OCI-LY1 (cell line): ENCODE measurements at regions not wholly inside any gene's neighbourhood (a gene's known extent, or its start where the extent isn't known, plus 50 kb on each side); places are given as distances from the start of the nearest gene placed in this dataset.

ENCODE experiments used
- EZH2 ChIP-seq: fragments of 200-600 bp; sonication (generic), shearing (Covaris generic); IDR thresholded peaks from 2 replicates; pipeline ENCODE4 v1.8.0; 2017; ENCODE audit warnings: borderline replicate concordance, mixed run types, mild to moderate bottlenecking, antibody characterized with exemption, low read length, moderate library complexity, mixed read lengths
- TF ChIP-seq, protein P1 (sequence below): fragments of 200-600 bp; sonication (generic), shearing (Covaris generic); IDR thresholded peaks from 2 replicates; pipeline ENCODE4 v1.5.1; 2017; ENCODE audit warnings: mild to moderate bottlenecking, antibody characterized with exemption, low read length, moderate library complexity, mixed read lengths

DNA sequence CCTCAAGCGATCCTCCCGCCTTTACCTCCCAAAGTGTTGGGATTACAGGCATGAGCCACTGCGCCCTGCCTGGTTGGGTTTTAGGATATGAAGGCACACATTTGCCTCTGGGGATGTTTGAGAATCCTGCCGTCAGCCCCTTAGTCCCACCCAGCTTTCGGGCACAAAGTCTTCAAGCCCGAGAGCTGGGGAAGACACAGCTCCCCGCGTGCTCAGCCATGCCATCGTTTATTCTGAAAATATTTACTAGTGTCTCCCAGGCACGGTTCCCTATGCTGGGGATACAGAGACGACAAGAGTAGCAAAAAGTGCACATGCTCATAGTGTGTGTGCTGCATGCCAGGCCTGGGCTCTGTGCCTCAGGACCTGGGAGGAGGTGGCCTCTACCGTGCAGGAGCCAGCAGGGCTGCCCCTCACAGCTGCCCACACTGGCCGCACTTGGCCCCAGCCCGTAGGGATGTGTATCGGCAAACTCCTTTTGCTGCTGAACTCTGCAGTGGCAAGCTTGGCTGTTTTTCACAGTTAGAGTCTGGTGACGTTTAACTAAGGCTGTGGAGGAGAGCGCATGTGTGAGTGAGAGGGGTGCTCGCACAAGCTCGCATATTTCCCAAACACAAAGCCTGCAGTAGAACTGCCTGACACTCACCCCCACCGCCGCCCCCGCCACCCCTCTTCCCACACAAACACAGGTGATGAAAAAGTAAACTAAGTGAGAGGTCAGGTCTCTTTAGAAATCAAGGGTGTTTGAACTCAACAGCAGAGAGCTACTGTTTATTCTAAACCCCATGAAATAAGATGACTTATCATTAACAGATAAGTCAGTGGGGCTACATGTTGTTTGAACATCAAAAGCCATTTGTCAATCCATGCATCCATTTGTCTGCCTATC, 266.4 kb downstream of the MRTFB start:
- TF ChIP-seq, protein P1, sequence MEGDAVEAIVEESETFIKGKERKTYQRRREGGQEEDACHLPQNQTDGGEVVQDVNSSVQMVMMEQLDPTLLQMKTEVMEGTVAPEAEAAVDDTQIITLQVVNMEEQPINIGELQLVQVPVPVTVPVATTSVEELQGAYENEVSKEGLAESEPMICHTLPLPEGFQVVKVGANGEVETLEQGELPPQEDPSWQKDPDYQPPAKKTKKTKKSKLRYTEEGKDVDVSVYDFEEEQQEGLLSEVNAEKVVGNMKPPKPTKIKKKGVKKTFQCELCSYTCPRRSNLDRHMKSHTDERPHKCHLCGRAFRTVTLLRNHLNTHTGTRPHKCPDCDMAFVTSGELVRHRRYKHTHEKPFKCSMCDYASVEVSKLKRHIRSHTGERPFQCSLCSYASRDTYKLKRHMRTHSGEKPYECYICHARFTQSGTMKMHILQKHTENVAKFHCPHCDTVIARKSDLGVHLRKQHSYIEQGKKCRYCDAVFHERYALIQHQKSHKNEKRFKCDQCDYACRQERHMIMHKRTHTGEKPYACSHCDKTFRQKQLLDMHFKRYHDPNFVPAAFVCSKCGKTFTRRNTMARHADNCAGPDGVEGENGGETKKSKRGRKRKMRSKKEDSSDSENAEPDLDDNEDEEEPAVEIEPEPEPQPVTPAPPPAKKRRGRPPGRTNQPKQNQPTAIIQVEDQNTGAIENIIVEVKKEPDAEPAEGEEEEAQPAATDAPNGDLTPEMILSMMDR, result no peak
- no peak for TF ChIP-seq EZH2
